ENCODE measurements at regions not wholly inside any gene's neighbourhood (a gene's known extent, or its start where the extent isn't known, plus 50 kb on each side); places are given as distances from the start of the nearest gene placed in this dataset.

DNA sequence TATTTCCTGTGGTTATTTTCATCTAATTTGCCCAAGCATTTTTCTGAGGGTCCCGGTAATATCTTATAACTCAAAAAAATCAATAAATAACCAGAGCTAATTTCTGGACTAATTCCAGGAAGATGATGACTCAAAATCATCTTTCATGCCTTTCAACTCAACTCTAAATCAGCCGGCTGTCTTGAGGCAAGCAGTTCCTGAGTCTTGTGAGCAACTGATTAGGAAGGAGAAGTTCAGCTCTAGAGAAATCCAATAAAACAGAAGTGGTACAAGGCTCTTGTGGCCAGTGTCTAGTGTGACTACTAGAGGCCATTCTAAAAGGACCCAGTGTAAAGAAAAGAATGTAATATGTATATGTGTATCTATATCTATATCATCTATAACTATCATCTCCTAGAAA is 890.4 kb downstream of the TRIB2 start:
- no peak overlapping the region for H3K27ac ChIP-seq
- WGBS, 2 donors = 78 to 80% methylated on average over 2 of the region's 2 CpGs
- H3K4me1 ChIP-seq = no peaks in the 10 kb centered on the region
- no peaks in the 10 kb centered on the region for H3K9me3 ChIP-seq
- no peaks in the 10 kb centered on the region for H3K36me3 ChIP-seq (ENCODE audit: low read depth, missing control alignments)
- intact Hi-C loops (cut with DNase I; ENCODE audit: low total_unique reads) = no loop called here
- DNase-seq = no peak
- no peak overlapping the region for H3K4me3 ChIP-seq
- TF ChIP-seq, protein P1, sequence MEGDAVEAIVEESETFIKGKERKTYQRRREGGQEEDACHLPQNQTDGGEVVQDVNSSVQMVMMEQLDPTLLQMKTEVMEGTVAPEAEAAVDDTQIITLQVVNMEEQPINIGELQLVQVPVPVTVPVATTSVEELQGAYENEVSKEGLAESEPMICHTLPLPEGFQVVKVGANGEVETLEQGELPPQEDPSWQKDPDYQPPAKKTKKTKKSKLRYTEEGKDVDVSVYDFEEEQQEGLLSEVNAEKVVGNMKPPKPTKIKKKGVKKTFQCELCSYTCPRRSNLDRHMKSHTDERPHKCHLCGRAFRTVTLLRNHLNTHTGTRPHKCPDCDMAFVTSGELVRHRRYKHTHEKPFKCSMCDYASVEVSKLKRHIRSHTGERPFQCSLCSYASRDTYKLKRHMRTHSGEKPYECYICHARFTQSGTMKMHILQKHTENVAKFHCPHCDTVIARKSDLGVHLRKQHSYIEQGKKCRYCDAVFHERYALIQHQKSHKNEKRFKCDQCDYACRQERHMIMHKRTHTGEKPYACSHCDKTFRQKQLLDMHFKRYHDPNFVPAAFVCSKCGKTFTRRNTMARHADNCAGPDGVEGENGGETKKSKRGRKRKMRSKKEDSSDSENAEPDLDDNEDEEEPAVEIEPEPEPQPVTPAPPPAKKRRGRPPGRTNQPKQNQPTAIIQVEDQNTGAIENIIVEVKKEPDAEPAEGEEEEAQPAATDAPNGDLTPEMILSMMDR (IDR thresholded peaks at IDR 0.05) = no peak
- no peak for TF ChIP-seq POLR2A (IDR thresholded peaks at IDR 0.05)
- no peaks in the 10 kb centered on the region for H3K27me3 ChIP-seq

DNA sequence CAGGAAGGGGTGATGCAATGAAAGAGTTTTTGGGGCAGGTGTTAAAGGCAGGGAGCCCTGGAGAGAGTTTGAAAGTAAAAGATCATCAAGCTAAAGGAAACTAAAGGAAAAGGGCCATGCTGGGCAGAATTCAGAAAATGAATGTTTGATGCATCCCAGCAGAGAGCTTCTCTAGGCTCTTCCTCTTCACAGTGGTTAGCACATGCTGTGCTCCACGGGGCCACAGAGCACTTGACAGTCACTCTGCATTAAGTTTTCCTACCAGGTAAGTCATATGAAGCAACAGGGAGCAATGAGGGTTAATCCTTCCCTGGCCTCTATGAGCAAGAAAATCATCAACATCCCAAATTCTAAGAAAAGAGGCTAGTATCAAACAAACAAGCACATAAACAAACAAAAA is 895.2 kb downstream of the TRIB2 start:
- intact Hi-C loops (cut with DNase I; ENCODE audit: low total_unique reads) = no loop called here
- Histone ChIP-seq H3K9me3 (no peaks in the 10 kb centered on the region), H3K27ac (no peak overlapping the region), H3K27me3 (no peaks in the 10 kb centered on the region), H3K4me3 (no peak overlapping the region), H3K36me3 (ENCODE audit: low read depth, missing control alignments) (no peaks in the 10 kb centered on the region), H3K4me1 (no peaks in the 10 kb centered on the region)
- 22 to 39% methylated on average over 1 of the region's 1 CpG for WGBS, 2 donors
- no peak for DNase-seq
- no peak for TF ChIP-seq POLR2A (IDR thresholded peaks at IDR 0.05)
- TF ChIP-seq, protein P1 (IDR thresholded peaks at IDR 0.05) = no peak

DNA sequence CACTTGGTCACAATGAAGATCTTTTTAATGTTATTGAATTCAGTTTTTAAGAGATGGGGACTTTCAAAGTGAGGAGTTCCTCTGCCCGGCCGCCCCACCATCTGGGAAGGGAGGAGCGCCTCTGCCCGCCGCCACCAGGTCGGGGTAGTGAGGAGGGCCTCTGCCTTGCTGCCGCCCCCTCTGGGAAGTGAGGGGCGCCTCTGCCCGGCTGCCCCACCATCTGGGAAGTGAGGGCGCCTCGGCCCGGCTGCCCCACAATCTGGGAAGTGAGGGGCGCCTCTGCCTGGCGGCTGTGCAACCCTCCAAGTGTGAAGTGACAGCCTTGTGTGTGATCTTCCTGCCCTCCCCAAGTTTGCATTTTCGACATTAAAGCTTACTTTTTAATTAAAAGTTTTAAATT is 899.3 kb downstream of the TRIB2 start:
- intact Hi-C loops (cut with DNase I; ENCODE audit: low total_unique reads) = no loop called here
- WGBS, 2 donors = 79 to 86% methylated on average over 12 to 15 of the region's 15 CpGs
- Histone ChIP-seq H3K4me3 (no peak overlapping the region), H3K36me3 (ENCODE audit: low read depth, missing control alignments) (no peaks in the 10 kb centered on the region), H3K27ac (no peak overlapping the region), H3K9me3 (no peaks in the 10 kb centered on the region), H3K27me3 (no peaks in the 10 kb centered on the region), H3K4me1 (no peaks in the 10 kb centered on the region)
- TF ChIP-seq POLR2A (IDR thresholded peaks at IDR 0.05) = no peak
- TF ChIP-seq, protein P1 (IDR thresholded peaks at IDR 0.05) = no peak
- no peak for DNase-seq

DNA sequence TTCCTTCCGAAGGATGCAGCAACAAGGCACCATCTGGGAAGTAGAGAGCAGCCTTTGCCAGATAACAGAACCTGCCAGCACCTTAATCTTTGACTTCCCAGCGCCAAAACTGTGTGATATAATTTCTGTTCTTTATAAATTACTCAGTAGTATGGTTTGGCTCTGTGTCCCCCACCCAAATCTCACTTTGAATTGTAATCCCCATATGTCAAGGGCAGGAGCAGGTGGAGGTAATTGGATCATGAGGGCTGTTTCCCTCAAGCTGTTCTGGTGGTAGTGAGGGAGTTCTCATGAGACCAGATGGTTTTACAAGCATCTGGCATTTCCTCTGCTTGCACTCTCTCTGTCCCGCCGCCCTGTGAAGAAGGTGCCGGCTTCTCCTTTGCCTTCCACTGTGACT is 899.9 kb downstream of the TRIB2 start:
- intact Hi-C loops (cut with DNase I; ENCODE audit: low total_unique reads) = no loop called here
- no peak overlapping the region for H3K4me3 ChIP-seq
- H3K4me1 ChIP-seq = no peaks in the 10 kb centered on the region
- H3K9me3 ChIP-seq = no peaks in the 10 kb centered on the region
- no peaks in the 10 kb centered on the region for H3K27me3 ChIP-seq
- no peak for DNase-seq
- 69 to 79% methylated on average over 5 of the region's 5 CpGs for WGBS, 2 donors
- H3K27ac ChIP-seq = no peak overlapping the region
- TF ChIP-seq, protein P1 (IDR thresholded peaks at IDR 0.05) = no peak
- no peak for TF ChIP-seq POLR2A (IDR thresholded peaks at IDR 0.05)
- H3K36me3 ChIP-seq (ENCODE audit: low read depth, missing control alignments) = no peaks in the 10 kb centered on the region

DNA sequence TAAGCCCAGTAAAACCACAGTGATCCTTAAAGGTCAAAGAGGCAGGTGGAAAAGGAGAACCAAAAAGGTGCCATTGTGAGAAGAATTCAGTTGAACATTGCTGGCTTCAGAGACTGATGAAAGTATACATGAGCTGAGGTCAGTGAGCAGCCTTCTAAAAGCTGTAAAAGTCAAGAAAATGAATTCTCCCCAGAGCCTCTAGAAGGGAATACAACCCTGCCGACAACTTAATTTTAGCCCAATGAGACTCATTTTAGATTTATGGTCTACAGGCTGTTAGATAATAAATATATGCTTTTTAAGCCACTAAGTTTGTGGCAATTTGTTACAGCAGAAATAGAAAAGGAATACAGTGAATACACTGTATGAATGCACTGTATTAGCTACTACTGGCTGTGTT is 911.4 kb downstream of the TRIB2 start:
- WGBS, 2 donors = 77 to 78% methylated on average over 1 of the region's 1 CpG
- no peak for TF ChIP-seq POLR2A (IDR thresholded peaks at IDR 0.05)
- TF ChIP-seq, protein P1 (IDR thresholded peaks at IDR 0.05) = no peak
- H3K27ac ChIP-seq = no peak overlapping the region

More for the DNA sequence above, 911.4 kb downstream of the TRIB2 start:
- Histone ChIP-seq H3K9me3 (no peaks in the 10 kb centered on the region), H3K4me3 (no peak overlapping the region), H3K27me3 (no peaks in the 10 kb centered on the region), H3K4me1 (peaks cover 5% of the 10 kb centered on the region), H3K36me3 (ENCODE audit: low read depth, missing control alignments) (no peaks in the 10 kb centered on the region)
- intact Hi-C loops (cut with DNase I; ENCODE audit: low total_unique reads) = no loop called here
- DNase-seq = no peak

Data from testis (tissue), 2 donors.